Endodermal cell (in vitro differentiated cells): ENCODE measurements at regions not wholly inside any gene's neighbourhood (a gene's known extent, or its start where the extent isn't known, plus 50 kb on each side); places are given as distances from the start of the nearest gene placed in this dataset.

Experiments used
- DNase-seq: peaks from one replicate; pipeline ENCODE4 v3.0.0-alpha.2; 2017
- H3K27ac ChIP-seq: 2 replicates; pipeline ENCODE4 v1.5.1; 2013; ENCODE audit warnings: mild to moderate bottlenecking, low read depth, low read length, moderate library complexity
- H3K27me3 ChIP-seq: 2 replicates; pipeline ENCODE4 v1.6.1; 2013; ENCODE audit warnings: mild to moderate bottlenecking, low read length, moderate library complexity; ENCODE audit not compliant: insufficient read depth, control insufficient read depth, poor library complexity, severe bottlenecking
- H3K36me3 ChIP-seq: 2 replicates; pipeline ENCODE4 v1.7.0; 2013; ENCODE audit warnings: mild to moderate bottlenecking, low read length, moderate library complexity; ENCODE audit not compliant: control insufficient read depth, insufficient read depth
- H3K4me1 ChIP-seq: one replicate; pipeline ENCODE4 v1.7.0; 2013; ENCODE audit warnings: low read length; ENCODE audit not compliant: control insufficient read depth, insufficient read depth
- H3K4me3 ChIP-seq: 2 replicates; pipeline ENCODE4 v1.5.1; 2013; ENCODE audit warnings: mild to moderate bottlenecking, low read length, moderate library complexity
- H3K9ac ChIP-seq: 2 replicates; pipeline ENCODE4 v1.6.1; 2013; ENCODE audit warnings: mild to moderate bottlenecking, low read length, moderate library complexity; ENCODE audit not compliant: poor library complexity, severe bottlenecking; ENCODE audit errors: extremely low read depth
- H3K9me3 ChIP-seq: 2 replicates; pipeline ENCODE4 v1.6.1; 2013; ENCODE audit warnings: mild to moderate bottlenecking, low read length, moderate library complexity; ENCODE audit not compliant: control insufficient read depth
- H3K27ac Mint-ChIP-seq: 2 replicates; pipeline ENCODE4 v1.8.0; 2020; ENCODE audit warnings: mixed read lengths
- H3K27me3 Mint-ChIP-seq: 2 replicates; pipeline ENCODE4 v1.8.0; 2021; ENCODE audit warnings: mild to moderate bottlenecking, mixed read lengths; ENCODE audit not compliant: insufficient read depth
- H3K36me3 Mint-ChIP-seq: 2 replicates; pipeline ENCODE4 v1.8.0; 2020; ENCODE audit warnings: low read depth, mixed read lengths
- H3K4me1 Mint-ChIP-seq: 2 replicates; pipeline ENCODE4 v1.8.0; 2020; ENCODE audit warnings: mixed read lengths
- H3K4me3 Mint-ChIP-seq: 2 replicates; pipeline ENCODE4 v1.8.0; 2020; ENCODE audit warnings: mild to moderate bottlenecking, moderate library complexity, mixed read lengths
- H3K9me3 Mint-ChIP-seq: 2 replicates; pipeline ENCODE4 v1.8.0; 2020; ENCODE audit warnings: mild to moderate bottlenecking, mixed read lengths
- CTCF ChIP-seq: fragments of 200-600 bp; sonication (generic); conservative IDR thresholded peaks from 2 replicates; pipeline ENCODE4 v1.5.0; 2021; ENCODE audit warnings: antibody characterized with exemption, mild to moderate bottlenecking
- WGBS, 2 experiments: methylation state at CpG; one replicate each; pipeline versions ENCODE4 v1.1.5 to v1.1.7; 2013; ENCODE audit warnings: missing lambda C conversion rate in 2 of 2, mixed read lengths in 1 of 2; ENCODE audit not compliant: insufficient coverage in 1 of 2, insufficient read length in 1 of 2; 5-methylcytosine and 5-hydroxymethylcytosine counted together

GRCh38 chr11:27860811-27861210, 160.6 kb upstream of the BDNF start:
- no peak overlapping the region for H3K4me3 ChIP-seq
- peaks cover 24% of the 10 kb centered on the region for H3K27me3 ChIP-seq
- H3K4me1 Mint-ChIP-seq, result peaks cover 2% of the 10 kb centered on the region
- WGBS, 2 experiments, result 86 to 92% methylated on average over 2 of the region's 2 CpGs
- no peak overlapping the region for H3K27ac ChIP-seq
- H3K36me3 ChIP-seq, result no peaks in the 10 kb centered on the region
- H3K9me3 ChIP-seq, result no peaks in the 10 kb centered on the region
- H3K27me3 Mint-ChIP-seq, result peaks cover 16% of the 10 kb centered on the region
- no peaks in the 10 kb centered on the region for H3K36me3 Mint-ChIP-seq
- no peaks in the 10 kb centered on the region for H3K4me1 ChIP-seq
- H3K27ac Mint-ChIP-seq, result no peak overlapping the region
- TF ChIP-seq CTCF, result no peak
- DNase-seq, result no peak
- no peak overlapping the region for H3K4me3 Mint-ChIP-seq
- H3K9me3 Mint-ChIP-seq, result no peaks in the 10 kb centered on the region
- no peak overlapping the region for H3K9ac ChIP-seq

GRCh38 chr11:27858866-27859265, 158.6 kb upstream of the BDNF start:
- no peaks in the 10 kb centered on the region for H3K9me3 ChIP-seq
- H3K4me3 ChIP-seq, result no peak overlapping the region
- TF ChIP-seq CTCF, result no peak
- H3K36me3 ChIP-seq, result no peaks in the 10 kb centered on the region
- Mint-ChIP-seq H3K27me3 (peaks cover 11% of the 10 kb centered on the region), H3K9me3 (no peaks in the 10 kb centered on the region), H3K27ac (no peak overlapping the region), H3K36me3 (no peaks in the 10 kb centered on the region), H3K4me1 (no peaks in the 10 kb centered on the region), H3K4me3 (no peak overlapping the region)
- H3K27me3 ChIP-seq, result peaks cover 28% of the 10 kb centered on the region
- no peak for DNase-seq
- H3K9ac ChIP-seq, result no peak overlapping the region
- H3K4me1 ChIP-seq, result no peaks in the 10 kb centered on the region
- WGBS, 2 experiments, result 94 to 100% methylated on average over 2 to 3 of the region's 3 CpGs
- H3K27ac ChIP-seq, result no peak overlapping the region

- no peaks in the 10 kb centered on the region for H3K36me3 ChIP-seq
- DNase-seq, result no peak
- no peaks in the 10 kb centered on the region for H3K9me3 ChIP-seq
- no peak overlapping the region for H3K27ac ChIP-seq
- Mint-ChIP-seq H3K36me3 (no peaks in the 10 kb centered on the region), H3K4me1 (no peaks in the 10 kb centered on the region), H3K9me3 (no peaks in the 10 kb centered on the region), H3K27me3 (peaks cover 11% of the 10 kb centered on the region), H3K4me3 (no peak overlapping the region), H3K27ac (no peak overlapping the region)
- no peaks in the 10 kb centered on the region for H3K4me1 ChIP-seq
- no peak overlapping the region for H3K4me3 ChIP-seq
- TF ChIP-seq CTCF, result no peak
- H3K27me3 ChIP-seq, result peaks cover 28% of the 10 kb centered on the region
- no peak overlapping the region for H3K9ac ChIP-seq
- WGBS, 2 experiments, result 77 to 93% methylated on average over 2 to 4 of the region's 4 CpGs
Measured at GRCh38 chr11:27857588-27857987, 157.3 kb upstream of the BDNF start.
